T-helper 1 cell (primary cell): ENCODE measurements at regions not wholly inside any gene's neighbourhood (a gene's known extent, or its start where the extent isn't known, plus 50 kb on each side); places are given as distances from the start of the nearest gene placed in this dataset.

Experiments used
- DNase-seq, 5 donors: peaks; one replicate each; pipeline ENCODE4 v3.0.0-alpha.2; 2012 to 2020

- no peak for DNase-seq
These were observed 757.1 kb downstream of the LIG4 start for GRCh38 chr13:107458269-107458668.

- DNase-seq, result no peak
These were observed 757.6 kb downstream of the LIG4 start for GRCh38 chr13:107457686-107458085.

GRCh38 chr13:107456431-107456830 is 758.9 kb downstream of the LIG4 start:
- no peak for DNase-seq

- DNase-seq, result no peak
These were observed 762.5 kb downstream of the LIG4 start for GRCh38 chr13:107452833-107453232.

- DNase-seq, result no peak
These were observed 764.4 kb downstream of the LIG4 start for GRCh38 chr13:107450931-107451330.

- no peak for DNase-seq
These were observed 764.9 kb downstream of the LIG4 start for GRCh38 chr13:107450431-107450830.

- DNase-seq, result no peak
These were observed 767.7 kb downstream of the LIG4 start for GRCh38 chr13:107447591-107447990.

GRCh38 chr13:107441279-107441678 is 774.1 kb downstream of the LIG4 start:
- DNase-seq, result no peak

GRCh38 chr13:107438251-107438650 is 777.1 kb downstream of the LIG4 start:
- no peak for DNase-seq

GRCh38 chr13:107434347-107434746 is 781.0 kb downstream of the LIG4 start:
- no peak for DNase-seq

- no peak for DNase-seq
These were observed 787.8 kb downstream of the LIG4 start for GRCh38 chr13:107427536-107427935.

- no peak for DNase-seq
These were observed 792.9 kb downstream of the LIG4 start for GRCh38 chr13:107422421-107422820.

- DNase-seq, result no peak
These were observed 793.4 kb downstream of the LIG4 start for GRCh38 chr13:107421951-107422350.

- no peak for DNase-seq
These were observed 794.3 kb downstream of the LIG4 start for GRCh38 chr13:107421028-107421427.

- no peak for DNase-seq
These were observed 802.3 kb downstream of the LIG4 start for GRCh38 chr13:107413005-107413404.

- DNase-seq, result no peak
These were observed 808.3 kb downstream of the LIG4 start for GRCh38 chr13:107407074-107407473.

- no peak for DNase-seq
These were observed 819.2 kb downstream of the LIG4 start for GRCh38 chr13:107395927-107396662.

- DNase-seq, result no peak
These were observed 823.1 kb downstream of the LIG4 start for GRCh38 chr13:107392205-107392604.

- DNase-seq, result no peak
These were observed 819.6 kb upstream of the ARGLU1 start for GRCh38 chr13:107387525-107387924.

GRCh38 chr13:107379407-107380155 is 811.6 kb upstream of the ARGLU1 start:
- no peak for DNase-seq

GRCh38 chr13:107376341-107377125 is 808.6 kb upstream of the ARGLU1 start:
- no peak for DNase-seq

- DNase-seq, result no peak
These were observed 807.9 kb upstream of the ARGLU1 start for GRCh38 chr13:107375701-107376340.

GRCh38 chr13:107374038-107374437 is 806.1 kb upstream of the ARGLU1 start:
- no peak for DNase-seq
